ENCODE measurements at regions not wholly inside any gene's neighbourhood (a gene's known extent, or its start where the extent isn't known, plus 50 kb on each side); places are given as distances from the start of the nearest gene placed in this dataset.
A peak's percentile ranks its signal among the peaks of the same experiment; 100 is the strongest.

GRCh38 chr11:113562576-113562975 lies 87.4 kb upstream of the DRD2 start:
- Histone ChIP-seq H3K4me3 (no peak overlapping the region), H3K27ac (peak overlapping the region in 2 of 21 experiments; percentile 25 to 51)

GRCh38 chr11:113557926-113558325 lies 82.7 kb upstream of the DRD2 start:
- Histone ChIP-seq H3K4me3 (no peak overlapping the region), H3K27ac (no peak overlapping the region)

GRCh38 chr11:113556036-113556435 lies 80.8 kb upstream of the DRD2 start:
- H3K4me3 ChIP-seq = no peak overlapping the region
- no peak overlapping the region for H3K27ac ChIP-seq

- Histone ChIP-seq H3K4me3 (no peak overlapping the region), H3K27ac (peak overlapping the region in 1 of 21 experiments; percentile 7)
Measured at GRCh38 chr11:113555071-113555619, 79.9 kb upstream of the DRD2 start.

GRCh38 chr11:113554526-113554925 lies 79.3 kb upstream of the DRD2 start:
- H3K4me3 ChIP-seq = no peak overlapping the region
- peak overlapping the region in 2 of 21 experiments; percentile 7 to 39 for H3K27ac ChIP-seq

- H3K27ac ChIP-seq = peak overlapping the region in 2 of 21 experiments; percentile 39
- H3K4me3 ChIP-seq = no peak overlapping the region
Measured at GRCh38 chr11:113553915-113554314, 78.7 kb upstream of the DRD2 start.

GRCh38 chr11:113553235-113553634 lies 78.0 kb upstream of the DRD2 start:
- H3K4me3 ChIP-seq = no peak overlapping the region
- no peak overlapping the region for H3K27ac ChIP-seq

GRCh38 chr11:113552271-113552670 lies 77.1 kb upstream of the DRD2 start:
- H3K27ac ChIP-seq = no peak overlapping the region
- H3K4me3 ChIP-seq = no peak overlapping the region

- H3K4me3 ChIP-seq = no peak overlapping the region
- no peak overlapping the region for H3K27ac ChIP-seq
Measured at GRCh38 chr11:113551645-113552044, 76.4 kb upstream of the DRD2 start.

- H3K4me3 ChIP-seq = no peak overlapping the region
- no peak overlapping the region for H3K27ac ChIP-seq
Measured at GRCh38 chr11:113549611-113550578, 74.7 kb upstream of the DRD2 start.

- no peak overlapping the region for H3K4me3 ChIP-seq
- no peak overlapping the region for H3K27ac ChIP-seq
Measured at GRCh38 chr11:113549061-113549460, 73.9 kb upstream of the DRD2 start.

GRCh38 chr11:113547739-113548138 lies 72.5 kb upstream of the DRD2 start:
- Histone ChIP-seq H3K4me3 (no peak overlapping the region), H3K27ac (no peak overlapping the region)

- no peak overlapping the region for H3K27ac ChIP-seq
- no peak overlapping the region for H3K4me3 ChIP-seq
Measured at GRCh38 chr11:113546757-113547507, 71.7 kb upstream of the DRD2 start.

GRCh38 chr11:113542420-113542819 lies 67.2 kb upstream of the DRD2 start:
- Histone ChIP-seq H3K4me3 (no peak overlapping the region), H3K27ac (no peak overlapping the region)

- H3K4me3 ChIP-seq = no peak overlapping the region
- no peak overlapping the region for H3K27ac ChIP-seq
Measured at GRCh38 chr11:113540416-113541330, 65.5 kb upstream of the DRD2 start.

- Histone ChIP-seq H3K4me3 (no peak overlapping the region), H3K27ac (no peak overlapping the region)
Measured at GRCh38 chr11:113538451-113539412, 63.5 kb upstream of the DRD2 start.

- Histone ChIP-seq H3K27ac (no peak overlapping the region), H3K4me3 (no peak overlapping the region)
Measured at GRCh38 chr11:113534625-113535024, 59.4 kb upstream of the DRD2 start.

GRCh38 chr11:113533425-113533698 lies 58.2 kb upstream of the DRD2 start:
- no peak overlapping the region for H3K27ac ChIP-seq
- H3K4me3 ChIP-seq = no peak overlapping the region
